GM23248 (cell line): ENCODE measurements at regions not wholly inside any gene's neighbourhood (a gene's known extent, or its start where the extent isn't known, plus 50 kb on each side); places are given as distances from the start of the nearest gene placed in this dataset.

Source experiments
- DNase-seq: peaks from one replicate; pipeline ENCODE4 v3.0.0-alpha.2; 2015
- H2AFZ ChIP-seq: fragments of 200-600 bp; sonication (generic); 2 replicates; pipeline ENCODE4 v1.6.1; 2016; ENCODE audit warnings: antibody characterized with exemption
- H3F3A ChIP-seq: fragments of 200-600 bp; sonication (generic); 2 replicates; pipeline ENCODE4 v1.6.1; 2016; ENCODE audit warnings: mild to moderate bottlenecking, antibody characterized with exemption, mixed run types; ENCODE audit not compliant: insufficient read depth
- H3K27ac ChIP-seq: fragments of 200-600 bp; sonication (generic); 2 replicates; pipeline ENCODE4 v1.5.1; 2016; ENCODE audit warnings: mild to moderate bottlenecking
- H3K27me3 ChIP-seq: fragments of 200-600 bp; sonication (generic); replicated peaks from 2 replicates; pipeline ENCODE4 v1.6.1; 2016; ENCODE audit warnings: mild to moderate bottlenecking; ENCODE audit not compliant: insufficient read depth
- H3K36me3 ChIP-seq: fragments of 200-600 bp; sonication (generic); 2 replicates; pipeline ENCODE4 v1.6.1; 2016; ENCODE audit warnings: low read depth, mild to moderate bottlenecking
- H3K4me1 ChIP-seq: fragments of 200-600 bp; sonication (generic); 2 replicates; pipeline ENCODE4 v1.6.1; 2016; ENCODE audit warnings: mild to moderate bottlenecking; ENCODE audit not compliant: insufficient read depth
- H3K4me2 ChIP-seq: fragments of 200-600 bp; sonication (generic); one replicate; pipeline ENCODE4 v1.6.1; 2016; ENCODE audit warnings: mild to moderate bottlenecking; ENCODE audit not compliant: unreplicated experiment
- H3K4me3 ChIP-seq: fragments of 200-600 bp; sonication (generic); 2 replicates; pipeline ENCODE4 v1.5.1; 2016; ENCODE audit warnings: mild to moderate bottlenecking
- H3K79me2 ChIP-seq: fragments of 200-600 bp; sonication (generic); 2 replicates; pipeline ENCODE4 v1.6.1; 2016; ENCODE audit warnings: mild to moderate bottlenecking; ENCODE audit not compliant: insufficient read depth
- H3K9ac ChIP-seq: fragments of 200-600 bp; sonication (generic); 2 replicates; pipeline ENCODE4 v1.6.1; 2016; ENCODE audit warnings: mild to moderate bottlenecking
- H3K9me2 ChIP-seq: fragments of 200-600 bp; sonication (generic); 2 replicates; pipeline ENCODE4 v1.6.1; 2016; ENCODE audit warnings: mixed run types, mild to moderate bottlenecking, moderate library complexity; ENCODE audit not compliant: insufficient read depth
- H3K9me3 ChIP-seq: fragments of 200-600 bp; sonication (generic); one replicate; pipeline ENCODE4 v1.6.1; 2017; ENCODE audit warnings: low read depth
- H4K20me1 ChIP-seq: fragments of 200-600 bp; sonication (generic); 2 replicates; pipeline ENCODE4 v1.6.0; 2016; ENCODE audit not compliant: insufficient read depth
- EZH2 ChIP-seq: fragments of 200-600 bp; sonication (generic); IDR thresholded peaks from 2 replicates; pipeline ENCODE4 v1.6.1; 2018; ENCODE audit warnings: antibody characterized with exemption, mild to moderate bottlenecking; ENCODE audit not compliant: insufficient read depth, poor library complexity, severe bottlenecking
- EZH2phosphoT487 ChIP-seq: fragments of 200-600 bp; sonication (generic); IDR thresholded peaks from 2 replicates; pipeline ENCODE4 v1.6.1; 2018; ENCODE audit warnings: antibody characterized with exemption, moderate library complexity, mild to moderate bottlenecking, low read depth; ENCODE audit not compliant: insufficient read depth
- WGBS, 2 experiments: methylation state at CpG; one replicate each; pipeline ENCODE4 v1.1.6; 2015 to 2017; ENCODE audit warnings: low lambda C conversion rate in 2 of 2, low coverage in 1 of 2; ENCODE audit errors: missing lambda C conversion rate in 2 of 2; 5-methylcytosine and 5-hydroxymethylcytosine counted together
- in situ Hi-C: fragments of 300-500 bp; cut with MboI; formaldehyde crosslinking; loops from 2 replicates; pipeline ENCODE4 v1.15.0; 2020

GRCh38 chr5:52580921-52581320 is 206.8 kb upstream of the ITGA1 start:
- WGBS, 2 experiments: 23 to 43% methylated on average over 2 of the region's 2 CpGs
- DNase-seq: peak; percentile 47
- no peaks in the 10 kb centered on the region for H3F3A ChIP-seq
- no peaks in the 10 kb centered on the region for H3K4me1 ChIP-seq
- H3K4me2 ChIP-seq: no peak overlapping the region
- in situ Hi-C loops: no loop called here
- no peak overlapping the region for H3K9ac ChIP-seq
- no peaks in the 10 kb centered on the region for H3K9me2 ChIP-seq
- no peaks in the 10 kb centered on the region for H4K20me1 ChIP-seq
- H3K27ac ChIP-seq: no peak overlapping the region
- no peaks in the 10 kb centered on the region for H3K9me3 ChIP-seq
- no peak overlapping the region for H2AFZ ChIP-seq
- no peak overlapping the region for H3K4me3 ChIP-seq
- H3K36me3 ChIP-seq: no peaks in the 10 kb centered on the region
- no peaks in the 10 kb centered on the region for H3K79me2 ChIP-seq
- no peak for TF ChIP-seq EZH2
- no peaks in the 10 kb centered on the region for H3K27me3 ChIP-seq

GRCh38 chr5:52582313-52582712 is 205.4 kb upstream of the ITGA1 start:
- Histone ChIP-seq H3F3A (no peaks in the 10 kb centered on the region), H3K27ac (no peak overlapping the region), H3K27me3 (no peaks in the 10 kb centered on the region), H3K36me3 (no peaks in the 10 kb centered on the region), H3K9me3 (no peaks in the 10 kb centered on the region), H2AFZ (no peak overlapping the region), H4K20me1 (no peaks in the 10 kb centered on the region), H3K9me2 (no peaks in the 10 kb centered on the region), H3K9ac (no peak overlapping the region), H3K79me2 (no peaks in the 10 kb centered on the region), H3K4me2 (no peak overlapping the region), H3K4me1 (no peaks in the 10 kb centered on the region), H3K4me3 (no peak overlapping the region)
- DNase-seq: no peak
- in situ Hi-C loops: no loop called here
- 29 to 31% methylated on average over 3 of the region's 3 CpGs for WGBS, 2 experiments
- TF ChIP-seq EZH2phosphoT487 (no peak), EZH2 (no peak)

GRCh38 chr5:52587131-52587530 is 200.6 kb upstream of the ITGA1 start:
- H3K27me3 ChIP-seq: no peaks in the 10 kb centered on the region
- H3K4me1 ChIP-seq: no peaks in the 10 kb centered on the region
- H3K36me3 ChIP-seq: no peaks in the 10 kb centered on the region
- H3F3A ChIP-seq: no peaks in the 10 kb centered on the region
- in situ Hi-C loops: no loop called here
- DNase-seq: no peak
- H3K79me2 ChIP-seq: no peaks in the 10 kb centered on the region
- TF ChIP-seq EZH2phosphoT487 (no peak), EZH2 (no peak)
- H4K20me1 ChIP-seq: no peaks in the 10 kb centered on the region
- H3K9ac ChIP-seq: no peak overlapping the region
- H3K4me3 ChIP-seq: no peak overlapping the region
- no peaks in the 10 kb centered on the region for H3K9me3 ChIP-seq
- H2AFZ ChIP-seq: no peak overlapping the region
- no peaks in the 10 kb centered on the region for H3K9me2 ChIP-seq
- H3K27ac ChIP-seq: no peak overlapping the region
- H3K4me2 ChIP-seq: no peak overlapping the region

- in situ Hi-C loops: no loop called here
- H3K79me2 ChIP-seq: no peaks in the 10 kb centered on the region
- TF ChIP-seq EZH2phosphoT487 (no peak), EZH2 (no peak)
- no peak overlapping the region for H3K9ac ChIP-seq
- no peaks in the 10 kb centered on the region for H3K4me1 ChIP-seq
- 10 to 22% methylated on average over 2 of the region's 2 CpGs for WGBS, 2 experiments
- H4K20me1 ChIP-seq: no peaks in the 10 kb centered on the region
- no peaks in the 10 kb centered on the region for H3K27me3 ChIP-seq
- H3K4me3 ChIP-seq: no peak overlapping the region
- H3K9me3 ChIP-seq: no peaks in the 10 kb centered on the region
- H3F3A ChIP-seq: no peaks in the 10 kb centered on the region
- no peak overlapping the region for H3K4me2 ChIP-seq
- no peaks in the 10 kb centered on the region for H3K9me2 ChIP-seq
- no peak overlapping the region for H2AFZ ChIP-seq
- no peak overlapping the region for H3K27ac ChIP-seq
- DNase-seq: no peak
- no peaks in the 10 kb centered on the region for H3K36me3 ChIP-seq
These were observed 190.1 kb upstream of the ITGA1 start for GRCh38 chr5:52597625-52598024.

- TF ChIP-seq EZH2: no peak
- TF ChIP-seq EZH2phosphoT487: no peak
- WGBS, 2 experiments: 9 to 10% methylated on average over 5 of the region's 5 CpGs
- no peak overlapping the region for H3K27ac ChIP-seq
- in situ Hi-C loops: no loop called here
- H3K79me2 ChIP-seq: no peaks in the 10 kb centered on the region
- H3K9me3 ChIP-seq: no peaks in the 10 kb centered on the region
- no peaks in the 10 kb centered on the region for H3K36me3 ChIP-seq
- H3K4me2 ChIP-seq: no peak overlapping the region
- H3F3A ChIP-seq: no peaks in the 10 kb centered on the region
- no peak overlapping the region for H2AFZ ChIP-seq
- H3K9ac ChIP-seq: no peak overlapping the region
- no peaks in the 10 kb centered on the region for H3K4me1 ChIP-seq
- H3K9me2 ChIP-seq: no peaks in the 10 kb centered on the region
- H3K4me3 ChIP-seq: no peak overlapping the region
- no peak for DNase-seq
- no peaks in the 10 kb centered on the region for H3K27me3 ChIP-seq
- no peaks in the 10 kb centered on the region for H4K20me1 ChIP-seq
These were observed 188.7 kb upstream of the ITGA1 start for GRCh38 chr5:52598968-52599367.
